GM13977 (cell line): ENCODE measurements at regions not wholly inside any gene's neighbourhood (a gene's known extent, or its start where the extent isn't known, plus 50 kb on each side); places are given as distances from the start of the nearest gene placed in this dataset.

ENCODE experiments used
- DNase-seq: peaks from one replicate; pipeline ENCODE4 v3.0.0; 2012; ENCODE audit warnings: low spot score
- CTCF ChIP-seq: IDR thresholded peaks from 2 replicates; pipeline ENCODE4 v1.5.1; 2012; ENCODE audit warnings: mild to moderate bottlenecking, control low read depth; ENCODE audit not compliant: insufficient read depth; ENCODE audit errors: extremely low read depth, missing control alignments
- in situ Hi-C: fragments of 300-500 bp; cut with MboI; formaldehyde crosslinking; loops from one replicate; pipeline ENCODE4 v1.12.0; 2022; ENCODE audit warnings: low sequenced_read_pairs, low pct_unique_long_range_greater_than_20kb, mixed read lengths, inconsistent platforms; ENCODE audit not compliant: unreplicated experiment

- in situ Hi-C loops, result no loop called here
- no peak for TF ChIP-seq CTCF
- DNase-seq, result no peak
Measured at GRCh38 chr2:8169443-8169842, 512.4 kb upstream of the ID2 start.

- in situ Hi-C loops, result no loop called here
- no peak for TF ChIP-seq CTCF
- no peak for DNase-seq
Measured at GRCh38 chr2:8170552-8171327, 511.1 kb upstream of the ID2 start.

GRCh38 chr2:8171608-8172007 is 510.2 kb upstream of the ID2 start:
- TF ChIP-seq CTCF, result no peak
- DNase-seq, result no peak
- in situ Hi-C loops, result no loop called here

GRCh38 chr2:8172661-8173060 is 509.2 kb upstream of the ID2 start:
- in situ Hi-C loops, result no loop called here
- no peak for DNase-seq
- no peak for TF ChIP-seq CTCF

- in situ Hi-C loops, result no loop called here
- TF ChIP-seq CTCF, result no peak
- no peak for DNase-seq
Measured at GRCh38 chr2:8174641-8175257, 507.1 kb upstream of the ID2 start.

GRCh38 chr2:8176887-8177286 is 505.0 kb upstream of the ID2 start:
- no peak for TF ChIP-seq CTCF
- no peak for DNase-seq
- in situ Hi-C loops, result no loop called here
